ENCODE measurements at regions not wholly inside any gene's neighbourhood (a gene's known extent, or its start where the extent isn't known, plus 50 kb on each side); places are given as distances from the start of the nearest gene placed in this dataset.

DNA sequence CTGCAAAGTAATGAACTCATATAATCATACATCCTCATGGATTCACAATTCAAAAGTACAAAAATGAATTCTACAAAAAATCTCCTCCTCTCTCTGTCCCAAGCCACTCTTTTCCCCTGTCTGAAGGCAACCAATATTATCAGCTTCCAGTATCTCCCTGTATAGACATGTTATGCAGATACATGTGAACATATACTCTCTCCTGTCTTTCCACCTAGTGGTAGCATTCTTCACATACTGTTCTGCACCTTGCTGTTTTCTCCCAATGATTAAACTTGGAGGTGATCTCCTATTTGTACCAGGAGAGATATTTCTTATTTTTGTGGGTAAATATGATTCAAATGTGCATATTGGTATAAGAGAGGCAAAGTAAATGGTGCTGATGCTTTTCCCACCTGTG, 416.4 kb downstream of the EPM2A start:
- no peak for DNase-seq (ENCODE audit: low read depth)

DNA sequence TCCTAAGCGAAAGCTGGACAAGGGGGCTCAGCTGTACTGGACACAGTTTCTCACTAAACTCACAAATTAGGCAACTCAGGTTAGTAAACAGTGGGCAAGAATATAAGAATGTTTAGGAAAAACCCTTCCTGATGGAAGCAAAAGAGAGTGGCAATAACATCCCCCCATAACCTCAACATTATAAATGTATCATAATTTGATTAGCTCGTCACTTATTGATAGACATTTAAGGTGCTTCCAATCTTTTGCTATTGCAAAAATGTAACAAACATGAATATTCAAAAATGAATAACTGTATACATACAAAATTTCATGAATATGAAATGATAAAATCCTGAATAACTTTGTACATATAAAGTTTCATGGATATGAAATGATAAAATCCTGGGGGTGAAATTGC, 415.7 kb downstream of the EPM2A start:
- DNase-seq (ENCODE audit: low read depth) = no peak

DNA sequence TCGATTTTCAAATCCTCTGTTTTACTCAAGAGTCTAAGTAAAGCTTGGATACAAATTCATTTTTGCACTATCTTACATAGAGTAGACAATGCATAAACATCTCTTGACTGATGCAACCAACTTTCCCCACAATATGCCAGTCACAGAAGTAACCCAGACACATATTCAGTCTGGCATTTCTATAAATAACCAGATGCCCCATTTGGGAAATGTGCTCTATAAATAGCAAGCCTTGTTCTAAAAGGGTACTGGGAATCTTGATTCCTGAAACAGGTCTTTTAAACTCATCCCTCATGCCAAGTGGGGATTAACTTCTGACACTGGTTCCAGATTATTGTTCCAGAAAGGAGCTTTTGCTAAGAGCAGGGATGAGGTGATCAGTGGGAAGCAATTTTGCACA, 411.7 kb downstream of the EPM2A start:
- DNase-seq (ENCODE audit: low read depth) = no peak

DNA sequence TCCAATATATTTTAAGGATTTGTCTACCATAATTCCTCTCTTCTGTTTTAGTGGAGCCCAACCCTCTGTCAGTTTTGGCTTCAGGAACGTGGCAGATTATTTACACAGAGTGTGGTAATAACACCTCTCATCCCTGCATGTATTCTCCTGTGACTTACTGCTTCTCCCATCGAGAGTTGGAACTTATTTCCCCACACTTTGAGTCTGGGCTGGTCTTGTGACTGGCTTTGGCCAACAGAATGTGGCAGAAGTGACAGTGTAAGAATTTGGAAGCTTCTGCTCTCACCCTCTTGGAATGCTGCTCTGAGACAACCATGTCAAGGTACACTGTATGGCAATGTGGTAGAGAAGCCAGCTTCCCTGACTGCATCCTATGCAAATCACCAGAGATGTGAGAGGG, 407.7 kb downstream of the EPM2A start:
- no peak for DNase-seq (ENCODE audit: low read depth)

DNA sequence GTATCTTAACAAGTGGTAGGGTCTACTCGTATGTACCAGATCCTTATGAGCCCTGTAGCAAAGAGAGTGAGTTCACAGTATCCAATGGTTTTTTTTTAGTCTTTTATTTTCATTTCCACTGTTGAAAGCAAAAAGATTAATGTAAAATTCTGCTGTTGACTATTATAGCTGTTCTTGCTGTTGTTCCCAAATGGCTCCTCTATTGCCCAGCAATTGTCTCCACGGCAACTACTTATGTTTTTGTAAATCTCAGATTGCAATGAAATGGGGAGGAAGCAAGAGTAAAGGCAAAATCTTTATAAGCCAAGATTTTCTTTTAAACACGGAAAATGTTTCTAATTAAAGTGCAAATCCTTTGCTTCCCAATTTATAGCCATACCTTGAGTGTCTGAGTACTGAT, 406.1 kb downstream of the EPM2A start:
- DNase-seq (ENCODE audit: low read depth) = peak; percentile 3

DNA sequence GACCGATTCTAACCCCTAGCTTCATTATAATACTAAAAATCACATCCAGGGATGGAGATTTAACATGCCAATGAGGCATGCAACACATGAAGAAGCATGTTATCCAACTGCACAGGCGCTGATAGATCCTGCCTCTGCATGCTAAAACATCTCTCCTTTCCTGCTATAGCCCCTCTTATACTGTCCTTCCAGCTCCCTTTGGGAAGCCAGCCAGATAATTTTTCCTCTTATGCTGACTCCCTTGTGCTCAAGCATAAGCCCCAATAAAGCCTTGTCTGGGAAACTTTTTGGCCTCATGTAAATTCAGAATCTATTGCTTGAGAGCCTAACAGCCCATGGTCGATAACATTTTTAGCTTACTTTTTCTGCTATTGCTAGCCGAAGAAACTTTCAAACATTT, 404.3 kb downstream of the EPM2A start:
- no peak for DNase-seq (ENCODE audit: low read depth)

DNA sequence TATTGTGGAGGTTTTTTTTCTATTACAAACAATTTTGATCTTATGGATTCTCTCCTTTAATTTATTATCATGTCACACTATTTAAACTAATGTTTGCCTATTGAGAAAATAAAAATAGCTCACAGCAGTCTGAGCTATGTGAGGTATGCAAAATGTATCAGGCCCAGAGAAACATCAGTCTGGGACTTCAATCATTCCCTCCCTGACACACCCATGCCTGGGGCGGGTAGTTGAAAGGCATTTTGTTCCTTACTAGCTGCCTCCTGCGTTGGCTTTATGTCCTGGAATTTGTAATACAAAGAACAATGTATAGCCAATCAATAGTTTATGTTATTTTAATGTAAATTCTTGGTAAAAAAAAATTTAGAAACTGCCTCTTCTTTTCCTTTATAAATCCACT, 403.3 kb downstream of the EPM2A start:
- no peak for DNase-seq (ENCODE audit: low read depth)

DNA sequence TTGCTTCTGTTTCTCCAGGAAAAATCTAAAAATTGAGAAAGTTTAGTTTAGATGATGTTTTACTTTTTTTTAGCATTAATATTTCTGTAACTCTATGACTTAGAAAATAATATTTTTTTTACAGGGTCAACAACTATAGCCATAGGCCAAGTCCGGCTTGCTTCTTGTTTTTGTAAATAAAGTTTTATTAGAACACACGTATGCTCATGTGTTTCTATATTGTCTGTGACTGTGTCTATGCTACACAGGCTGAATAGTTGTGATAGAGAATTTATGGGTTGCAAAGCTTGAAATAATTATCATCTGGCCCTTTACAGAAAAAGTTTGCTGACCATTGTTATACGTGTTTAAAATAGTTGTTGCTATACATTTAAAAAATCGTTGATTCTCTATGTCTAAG, 399.2 kb downstream of the EPM2A start:
- no peak for DNase-seq (ENCODE audit: low read depth)

DNA sequence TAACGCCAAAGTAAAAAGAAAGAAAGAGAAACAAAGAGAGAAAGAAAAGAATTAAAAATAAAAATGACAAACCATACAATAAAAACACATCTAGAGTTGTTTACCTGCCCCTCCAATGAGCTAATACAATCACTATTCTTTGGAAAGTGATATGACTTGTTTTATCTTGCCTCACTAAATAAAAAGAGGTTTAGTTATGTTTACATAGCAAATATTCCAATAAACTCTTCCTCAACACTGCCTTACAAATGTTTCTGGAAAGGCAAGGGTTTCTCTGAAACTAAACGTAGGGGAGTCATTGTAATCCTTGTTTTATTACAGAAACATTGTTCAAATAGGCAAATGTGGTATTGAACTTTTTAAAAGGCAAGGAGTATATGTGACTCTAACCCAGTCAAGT, 396.2 kb downstream of the EPM2A start:
- DNase-seq (ENCODE audit: low read depth) = no peak

DNA sequence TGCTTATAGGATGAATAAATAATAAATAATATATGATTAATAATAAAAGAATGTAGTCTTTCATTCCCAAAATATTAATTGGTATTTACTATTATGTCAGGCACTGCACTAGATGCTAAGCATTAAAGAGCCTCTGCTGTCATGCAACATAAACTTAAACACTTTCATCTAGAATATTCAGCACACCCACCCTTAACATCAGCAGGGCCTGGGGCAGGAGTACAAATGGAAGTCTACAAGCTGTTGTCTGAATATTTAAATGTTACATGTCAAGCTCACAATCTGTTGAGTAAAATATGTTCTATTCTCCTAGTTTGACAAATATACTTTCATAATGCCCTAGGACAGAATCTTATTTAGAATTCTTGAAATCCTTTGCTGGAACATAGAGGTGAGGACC, 395.1 kb downstream of the EPM2A start:
- no peak for DNase-seq (ENCODE audit: low read depth)

DNA sequence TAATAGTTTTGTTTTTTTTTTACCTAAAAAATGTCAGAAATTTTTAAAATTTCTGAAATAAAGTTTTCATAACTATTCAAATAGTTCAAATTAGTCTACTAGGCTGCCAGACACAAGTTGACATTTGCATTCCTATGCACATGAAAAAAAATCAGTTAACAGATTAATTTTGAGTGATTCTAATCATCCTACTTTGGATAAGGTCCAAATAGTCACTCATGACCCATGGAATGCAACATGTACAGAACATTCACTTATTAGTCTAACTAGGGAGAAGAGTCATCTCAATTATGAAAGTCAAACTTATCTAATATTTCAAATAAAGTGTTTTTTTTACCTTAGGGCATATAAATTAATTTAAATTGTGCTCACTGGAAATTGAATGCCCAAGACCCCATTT, 390.2 kb downstream of the EPM2A start:
- no peak for DNase-seq (ENCODE audit: low read depth)

DNA sequence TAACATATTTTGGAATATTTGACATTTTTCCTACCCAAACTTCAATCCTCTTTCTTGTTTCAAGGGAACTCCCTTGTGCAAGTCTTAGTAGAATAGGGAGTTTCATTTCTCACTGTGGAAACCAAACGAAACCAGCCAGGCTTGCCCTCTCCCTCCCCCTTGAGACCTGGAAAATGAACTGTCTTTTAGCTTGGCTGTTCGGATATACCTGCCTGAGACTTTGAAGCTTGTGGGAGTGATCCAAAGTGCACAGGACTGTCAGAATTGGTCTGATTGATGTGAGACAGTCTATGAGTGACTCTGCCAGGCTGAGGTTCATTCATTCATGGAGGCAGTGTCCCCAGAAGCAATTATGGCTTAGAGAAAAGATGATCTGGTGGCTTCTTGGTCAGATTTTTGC, 388.1 kb downstream of the EPM2A start:
- DNase-seq (ENCODE audit: low read depth) = no peak

DNA sequence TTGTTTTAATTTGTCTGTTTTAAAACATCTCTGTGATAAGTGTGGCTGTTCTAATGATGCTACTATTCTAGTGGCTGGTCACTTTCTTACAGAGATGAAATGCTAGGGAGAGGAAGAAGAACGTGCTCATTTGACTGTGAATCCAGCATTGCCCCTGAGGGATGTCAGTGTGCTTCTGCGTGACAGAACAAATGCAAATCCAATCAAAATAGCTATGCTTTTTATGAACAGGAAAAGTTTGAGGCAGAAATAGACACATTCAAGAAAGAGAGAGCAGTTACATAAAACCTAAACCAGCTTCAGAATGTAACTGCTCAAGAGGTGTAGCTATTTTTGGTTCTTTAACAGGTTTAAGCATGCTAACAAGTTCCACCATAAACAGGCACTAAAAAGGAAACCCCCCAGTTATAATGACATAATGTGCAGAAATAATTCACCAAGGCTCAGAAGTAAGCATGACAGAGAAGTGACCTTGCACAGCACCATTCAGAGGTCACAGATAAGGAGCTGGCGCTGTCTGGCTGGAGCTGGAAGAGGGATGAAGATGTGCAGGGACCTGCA, 385.3 kb downstream of the EPM2A start:
- no peak for DNase-seq (ENCODE audit: low read depth)

DNA sequence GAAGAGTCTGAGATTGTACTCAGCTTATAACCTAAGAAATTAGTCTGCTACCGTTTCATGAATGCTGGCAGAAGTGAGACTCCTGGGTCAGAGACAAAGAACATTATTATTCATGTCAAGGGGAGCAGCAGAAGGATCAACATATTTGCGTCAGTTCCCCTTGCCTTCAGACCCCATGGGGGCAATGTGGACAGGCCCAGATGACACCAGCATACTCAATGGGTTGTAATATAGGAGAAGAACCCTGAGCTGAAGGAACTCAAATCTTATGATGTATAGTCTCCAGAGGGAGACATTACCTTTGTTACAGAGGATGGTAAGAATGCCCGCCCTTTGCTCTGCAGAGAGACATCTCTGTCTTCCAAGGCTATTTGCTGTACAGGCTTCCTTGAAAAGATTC, 384.4 kb downstream of the EPM2A start:
- DNase-seq (ENCODE audit: low read depth) = no peak

DNA sequence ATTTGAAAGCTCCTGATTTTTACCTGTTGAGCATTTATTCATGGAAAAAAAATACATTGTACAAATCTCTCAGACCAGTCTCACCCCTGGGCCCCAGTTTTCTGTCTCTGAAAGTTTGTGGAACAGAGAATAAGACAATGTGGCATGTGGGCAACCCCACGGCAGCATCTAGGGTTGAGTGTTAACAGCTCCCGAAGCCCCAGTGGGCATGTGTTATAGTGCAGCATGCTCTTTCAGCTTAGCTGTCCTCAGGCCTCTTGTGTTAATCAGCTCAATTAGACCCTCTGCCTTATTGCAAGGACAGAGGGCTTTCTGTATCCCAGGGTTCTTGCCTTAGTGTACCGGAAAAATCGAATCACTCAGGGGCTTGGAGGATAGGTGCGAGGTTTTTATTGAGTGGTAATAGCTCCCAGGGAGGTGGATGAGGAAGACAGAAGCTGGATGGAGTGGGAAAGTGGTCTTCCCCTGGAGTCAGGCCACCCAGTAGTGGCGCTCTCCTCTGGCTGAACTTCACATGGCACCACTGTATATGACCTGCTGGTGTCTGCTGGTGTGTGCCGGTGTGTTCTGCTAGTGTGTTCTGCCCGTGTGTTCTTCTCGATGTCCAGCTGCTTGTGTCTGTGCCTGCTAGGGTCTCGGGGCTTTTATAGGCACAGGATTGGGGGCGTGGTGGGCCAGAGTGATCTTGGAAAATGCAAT, 382.8 kb downstream of the EPM2A start:
- no peak for DNase-seq (ENCODE audit: low read depth)

DNA sequence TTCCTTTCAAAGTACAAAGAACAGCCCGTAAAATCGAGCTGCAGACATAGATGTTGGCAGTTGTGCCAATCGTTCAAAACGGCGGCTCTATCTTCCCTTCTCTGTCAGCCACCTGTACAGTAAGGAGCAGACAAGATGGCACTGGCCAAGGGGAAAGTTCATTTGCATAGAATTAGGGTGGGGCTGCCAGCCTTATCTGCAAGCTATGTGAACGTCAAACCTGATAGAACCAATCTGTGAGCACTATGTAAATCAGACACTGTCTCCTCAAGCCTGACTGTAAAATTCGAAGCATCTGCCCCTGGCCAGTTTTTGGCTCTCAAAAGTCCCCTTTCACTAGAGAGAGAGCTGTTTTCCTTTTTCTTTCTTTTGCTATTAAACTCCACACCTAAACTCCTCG, 374.5 kb downstream of the EPM2A start:
- DNase-seq (ENCODE audit: low read depth) = no peak

DNA sequence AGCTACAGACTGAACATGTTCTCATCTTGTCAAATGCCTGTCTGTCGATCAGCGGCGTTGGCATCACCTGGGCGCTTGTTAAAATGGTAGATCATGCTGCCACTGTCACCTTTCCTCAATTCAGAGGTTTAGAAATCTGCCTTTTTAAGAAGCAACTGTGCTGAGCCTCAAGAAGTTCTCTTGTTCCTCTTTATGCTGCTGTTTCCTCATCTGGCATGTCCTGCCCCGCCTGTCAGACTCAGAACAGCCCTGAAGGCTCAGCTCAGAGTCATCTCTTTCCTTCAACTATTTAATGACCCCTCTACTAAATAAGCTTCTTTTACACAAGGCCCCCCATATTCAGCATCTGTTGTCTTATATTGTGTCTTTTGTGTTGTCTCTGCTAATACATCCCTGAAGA, 368.2 kb downstream of the EPM2A start:
- no peak for DNase-seq (ENCODE audit: low read depth)

DNA sequence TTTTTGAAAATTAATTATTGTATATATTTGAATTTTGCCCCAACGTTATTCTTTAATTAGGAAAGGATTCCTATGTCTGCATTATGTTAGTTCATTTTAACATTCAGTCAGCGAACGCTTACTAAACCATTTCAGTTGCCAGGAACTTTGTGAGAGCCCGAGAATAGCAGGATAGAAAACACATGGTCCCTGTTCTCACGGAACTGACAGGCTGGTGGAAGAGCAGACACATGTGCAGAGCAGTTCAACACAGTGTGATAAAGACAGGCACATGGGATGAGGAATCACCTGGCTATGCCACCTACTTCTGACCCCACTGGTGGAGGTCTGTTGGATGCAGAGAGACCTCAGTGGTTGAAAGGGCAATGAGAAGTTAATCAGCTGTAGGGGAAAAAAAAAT, 367.2 kb downstream of the EPM2A start:
- no peak for DNase-seq (ENCODE audit: low read depth)

DNA sequence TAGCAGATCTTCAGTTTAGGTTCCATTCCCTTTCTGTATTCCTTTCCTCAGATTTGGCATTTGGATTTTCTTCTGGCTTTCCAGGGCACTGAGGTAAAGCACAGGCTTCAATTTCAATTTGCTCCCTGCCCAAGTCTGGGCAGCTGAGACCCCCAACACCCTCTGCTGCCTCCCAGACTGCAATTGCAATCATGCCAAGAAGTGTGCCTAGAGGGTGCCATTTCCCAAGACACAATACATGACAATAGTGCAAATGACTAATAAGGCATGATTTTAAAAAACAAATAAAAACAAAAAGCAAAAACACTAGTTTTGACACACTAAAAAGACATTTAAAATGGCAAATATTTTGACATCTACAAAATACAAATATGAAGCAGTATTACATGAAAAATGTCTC, 364.8 kb downstream of the EPM2A start:
- no peak for DNase-seq (ENCODE audit: low read depth)

DNA sequence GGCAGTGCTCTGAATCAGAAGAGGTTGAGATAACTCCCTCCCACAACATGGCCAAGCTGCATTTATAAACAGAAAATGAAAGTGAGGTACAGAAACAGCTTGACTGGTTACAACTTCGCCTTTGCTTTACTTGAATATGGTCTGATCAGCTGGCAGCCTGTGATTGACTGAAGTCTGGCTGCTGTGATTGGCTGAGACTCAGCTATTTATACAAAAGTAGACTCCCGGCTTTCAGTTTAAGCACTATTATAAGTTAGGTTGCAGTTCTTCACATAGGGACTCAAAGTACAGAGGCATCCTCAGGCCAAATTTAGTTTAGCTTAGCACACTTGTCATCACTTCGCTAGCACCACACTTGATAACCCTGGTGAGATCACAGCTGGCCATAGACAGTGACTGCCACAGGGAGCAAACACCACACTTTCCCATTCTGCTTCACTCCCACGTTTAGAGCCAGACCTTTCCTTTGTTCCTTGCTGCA, 362.6 kb downstream of the EPM2A start:
- DNase-seq (ENCODE audit: low read depth) = peak; percentile 40

DNA sequence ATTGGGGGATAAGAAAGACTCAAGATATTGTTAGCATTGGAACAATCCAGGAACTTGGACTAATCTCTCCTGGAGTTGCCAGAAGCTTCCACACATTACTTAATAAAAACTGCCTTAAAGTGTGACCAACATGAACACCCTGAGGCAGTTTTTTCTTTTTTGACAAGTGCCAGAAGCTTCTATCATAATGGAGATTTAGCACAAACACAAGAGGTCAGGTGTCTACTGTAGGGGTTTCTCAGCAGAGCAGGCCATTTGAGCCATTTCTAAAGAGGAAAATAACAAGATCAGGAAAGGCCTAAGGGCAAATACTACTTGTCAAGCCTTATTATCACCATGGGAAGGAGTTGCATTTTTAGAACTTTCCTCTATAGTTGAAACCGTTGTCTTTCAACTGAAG, 361.5 kb downstream of the EPM2A start:
- no peak for DNase-seq (ENCODE audit: low read depth)

DNA sequence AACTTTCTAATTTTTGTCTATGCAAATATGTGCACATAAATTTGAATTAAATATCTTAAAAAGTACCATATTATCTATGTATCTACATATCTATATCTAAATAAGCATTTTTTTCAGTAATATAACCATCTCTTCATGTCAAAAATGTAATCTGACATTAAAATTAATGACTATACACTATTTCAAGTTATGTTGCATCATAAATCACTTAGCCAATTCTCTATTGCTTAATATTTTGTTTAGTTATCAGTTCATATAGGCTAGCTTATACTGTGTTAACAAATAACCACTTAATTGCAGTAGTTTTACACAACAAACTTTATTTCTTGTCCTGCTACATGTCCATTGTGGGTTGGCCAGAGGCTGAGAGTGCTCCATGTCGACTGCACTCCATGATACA, 360.8 kb downstream of the EPM2A start:
- no peak for DNase-seq (ENCODE audit: low read depth)

DNA sequence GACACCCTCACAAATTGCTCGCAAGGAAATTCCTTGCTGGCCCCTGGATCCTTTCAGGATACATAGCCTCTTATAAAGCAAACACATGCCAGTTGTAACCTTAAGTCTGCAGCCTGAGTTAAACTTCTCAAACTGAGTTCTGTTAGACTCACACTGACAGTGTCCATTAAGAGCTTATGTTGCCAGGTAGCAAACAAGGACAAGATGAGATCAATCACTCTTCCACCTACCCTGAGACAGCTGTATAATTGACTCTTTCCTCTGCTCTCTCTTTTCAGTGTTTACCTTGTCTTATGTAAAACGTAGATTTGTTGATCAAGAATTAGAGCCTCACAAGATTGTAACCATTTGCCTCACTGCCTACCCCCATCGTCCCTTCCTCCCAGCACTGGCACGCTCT, 359.8 kb downstream of the EPM2A start:
- DNase-seq (ENCODE audit: low read depth) = no peak

DNA sequence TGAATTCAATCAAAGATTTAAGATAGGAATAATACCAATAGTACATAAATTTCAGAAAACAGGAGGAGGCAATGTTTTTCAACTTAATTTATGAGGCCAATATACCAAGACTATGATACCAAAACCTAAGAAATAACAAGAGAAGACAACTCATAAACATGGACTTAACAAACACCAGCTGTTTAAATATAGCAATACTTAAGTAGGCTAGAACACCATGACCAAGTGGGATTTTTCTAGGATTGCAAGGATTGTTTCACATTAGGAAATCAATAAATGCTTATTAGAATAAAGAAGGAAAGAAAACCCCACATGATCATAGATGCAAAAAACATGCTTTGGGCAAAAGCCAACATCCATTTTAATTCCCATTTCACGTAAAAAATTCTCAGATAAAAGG, 355.1 kb downstream of the EPM2A start:
- no peak for DNase-seq (ENCODE audit: low read depth)

Measured in stromal cell of bone marrow (primary cell).